Fibroblast of villous mesenchyme (primary cell): ENCODE measurements at regions not wholly inside any gene's neighbourhood (a gene's known extent, or its start where the extent isn't known, plus 50 kb on each side); places are given as distances from the start of the nearest gene placed in this dataset.
A peak's percentile ranks its signal among the peaks of the same experiment; 100 is the strongest.

Source experiments
- DNase-seq: peaks from one replicate; pipeline ENCODE4 v3.0.0-alpha.2; 2010; ENCODE audit warnings: low read depth
- H3K4me3 ChIP-seq: 2 replicates; pipeline ENCODE4 v1.5.1; 2011; ENCODE audit warnings: low read depth, mild to moderate bottlenecking, low read length
- TF ChIP-seq, protein P1 (sequence below): IDR thresholded peaks from 2 replicates; pipeline ENCODE4 v1.5.1; 2012; ENCODE audit warnings: low read depth, mild to moderate bottlenecking, low read length; ENCODE audit not compliant: insufficient read depth

DNA sequence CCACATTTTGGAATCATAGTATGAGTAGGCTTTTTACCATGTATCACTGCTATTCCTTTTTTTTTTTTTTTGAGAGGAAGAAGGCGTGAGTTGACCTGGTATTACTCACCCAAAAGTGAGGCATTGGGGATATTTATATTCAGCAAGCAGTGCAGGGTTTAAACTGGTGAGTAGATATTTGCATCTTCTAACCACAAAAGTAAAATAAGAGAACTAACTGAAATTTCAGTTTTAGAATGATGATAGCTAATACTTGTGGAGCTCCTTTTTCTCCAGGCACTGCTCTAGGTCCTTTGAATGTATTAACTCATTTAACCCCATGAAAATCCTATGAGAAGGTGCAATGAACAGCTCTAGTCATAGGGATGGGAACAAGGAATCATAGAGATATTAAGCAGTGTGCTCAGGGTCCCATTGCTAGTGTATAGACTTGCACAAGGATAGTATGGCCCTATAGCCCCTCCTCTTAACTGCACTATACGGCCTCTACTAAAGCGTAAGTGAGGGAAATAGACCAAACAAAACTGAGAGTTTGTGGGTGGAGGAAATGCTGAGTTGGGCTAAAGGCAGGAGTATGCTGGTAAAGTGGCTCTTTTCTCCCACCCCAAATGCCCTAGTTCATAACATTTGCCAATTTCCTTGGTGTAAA, 104.3 kb upstream of the MAX start:
- DNase-seq: peak; percentile 24
- H3K4me3 ChIP-seq: no peak overlapping the region
- TF ChIP-seq, protein P1, sequence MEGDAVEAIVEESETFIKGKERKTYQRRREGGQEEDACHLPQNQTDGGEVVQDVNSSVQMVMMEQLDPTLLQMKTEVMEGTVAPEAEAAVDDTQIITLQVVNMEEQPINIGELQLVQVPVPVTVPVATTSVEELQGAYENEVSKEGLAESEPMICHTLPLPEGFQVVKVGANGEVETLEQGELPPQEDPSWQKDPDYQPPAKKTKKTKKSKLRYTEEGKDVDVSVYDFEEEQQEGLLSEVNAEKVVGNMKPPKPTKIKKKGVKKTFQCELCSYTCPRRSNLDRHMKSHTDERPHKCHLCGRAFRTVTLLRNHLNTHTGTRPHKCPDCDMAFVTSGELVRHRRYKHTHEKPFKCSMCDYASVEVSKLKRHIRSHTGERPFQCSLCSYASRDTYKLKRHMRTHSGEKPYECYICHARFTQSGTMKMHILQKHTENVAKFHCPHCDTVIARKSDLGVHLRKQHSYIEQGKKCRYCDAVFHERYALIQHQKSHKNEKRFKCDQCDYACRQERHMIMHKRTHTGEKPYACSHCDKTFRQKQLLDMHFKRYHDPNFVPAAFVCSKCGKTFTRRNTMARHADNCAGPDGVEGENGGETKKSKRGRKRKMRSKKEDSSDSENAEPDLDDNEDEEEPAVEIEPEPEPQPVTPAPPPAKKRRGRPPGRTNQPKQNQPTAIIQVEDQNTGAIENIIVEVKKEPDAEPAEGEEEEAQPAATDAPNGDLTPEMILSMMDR: no peak

DNA sequence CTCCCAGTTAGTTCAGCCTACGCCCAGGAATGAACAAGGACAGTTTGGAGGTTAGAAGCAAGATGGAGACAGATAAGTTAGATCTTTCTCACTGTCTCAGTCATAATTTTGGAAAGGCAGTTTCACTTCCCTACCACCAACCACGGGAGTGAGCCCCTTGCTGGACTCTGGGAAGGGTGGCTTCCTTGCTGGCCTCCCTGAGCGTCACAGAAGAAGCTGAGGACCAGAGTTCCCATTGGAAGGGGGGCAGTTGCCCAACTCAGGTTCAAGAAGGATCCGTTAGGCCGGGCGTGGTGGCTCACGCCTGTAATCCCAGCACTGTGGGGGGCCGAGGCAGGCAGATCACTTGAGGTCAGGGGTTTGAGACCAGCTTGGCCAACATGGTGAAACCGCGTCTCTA, 106.2 kb upstream of the MAX start:
- DNase-seq: no peak
- no peak overlapping the region for H3K4me3 ChIP-seq
- TF ChIP-seq, protein P1: no peak

DNA sequence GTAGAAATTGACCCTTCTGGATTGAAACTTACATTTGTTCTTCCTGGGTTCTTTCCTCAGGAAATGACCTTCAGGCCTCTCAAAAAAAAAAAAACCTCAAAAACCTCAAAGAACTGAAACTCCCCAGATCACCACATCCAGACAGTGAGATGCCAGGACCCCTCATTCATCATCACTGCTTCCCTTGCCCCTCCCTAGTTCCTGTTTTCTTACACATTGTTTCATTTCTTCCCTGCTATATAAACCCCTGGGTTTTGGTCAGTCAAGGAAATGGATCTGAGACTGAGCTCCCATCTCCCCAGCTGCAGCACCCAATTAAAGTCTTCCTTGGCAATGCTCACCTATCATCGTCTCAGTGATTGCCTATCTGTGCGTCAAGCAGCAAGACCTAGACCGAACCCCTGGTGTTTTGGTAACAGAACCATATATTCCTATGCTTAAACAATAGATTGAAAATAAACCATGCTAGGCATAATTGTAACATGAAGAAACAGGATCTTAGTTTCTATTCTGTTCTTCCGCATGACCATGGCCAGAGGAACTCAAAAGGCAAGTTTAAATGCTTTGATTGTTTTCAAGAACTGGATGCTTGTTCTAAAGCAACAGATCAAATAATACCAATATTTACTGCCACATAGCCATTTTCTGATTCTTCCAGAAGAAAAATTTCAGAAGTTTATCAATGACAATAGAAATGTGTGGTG, 108.0 kb upstream of the MAX start:
- DNase-seq: peak; percentile 51
- H3K4me3 ChIP-seq: no peak overlapping the region
- TF ChIP-seq, protein P1: no peak

DNA sequence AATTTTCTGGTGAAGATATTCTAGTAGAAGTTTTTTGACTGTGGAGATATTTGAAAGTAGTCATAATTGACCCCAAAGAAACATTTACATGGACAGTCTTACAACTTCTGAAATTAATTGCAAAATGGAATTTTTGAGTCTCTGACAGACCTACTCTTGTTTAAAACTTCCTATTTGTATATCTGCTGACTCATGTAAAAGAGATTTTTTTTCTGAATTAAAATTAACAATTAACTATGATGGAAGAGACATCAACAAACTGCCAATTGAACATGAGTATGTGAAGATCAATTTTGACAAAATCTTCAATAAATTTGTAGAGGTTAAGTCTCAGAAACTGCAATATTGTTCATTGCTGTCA, 108.5 kb upstream of the MAX start:
- H3K4me3 ChIP-seq: no peak overlapping the region
- peak; percentile 16 for DNase-seq
- TF ChIP-seq, protein P1: no peak

DNA sequence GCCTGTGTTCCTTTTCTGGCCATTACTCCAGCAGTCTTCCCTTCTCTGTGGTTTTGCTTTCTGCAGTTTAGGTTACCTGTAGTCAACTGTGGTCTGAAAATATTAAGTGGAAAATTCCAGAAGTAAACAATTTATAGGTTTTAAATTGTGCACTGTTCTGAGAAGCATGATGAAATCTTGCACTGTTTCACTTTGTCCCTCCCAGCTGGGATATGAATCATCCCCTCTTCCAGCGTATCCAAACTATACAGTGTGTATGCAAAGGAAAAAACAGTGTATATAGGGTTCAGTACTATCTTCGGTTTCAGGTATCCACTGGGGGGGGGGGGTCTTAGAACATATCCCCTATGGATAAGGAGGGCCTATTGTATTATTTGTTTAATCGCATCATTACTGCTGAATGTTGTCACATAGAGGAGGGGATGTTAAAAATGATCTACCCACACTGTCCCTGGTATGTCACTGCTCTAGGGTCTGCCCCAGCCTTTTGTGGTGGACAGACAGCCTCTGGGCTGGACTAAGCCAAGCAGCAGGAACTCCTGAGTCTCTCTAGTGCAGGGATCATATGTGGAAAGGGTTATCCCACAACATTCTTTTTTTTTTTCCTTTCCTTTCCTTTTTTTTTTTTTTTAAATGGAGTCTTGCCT, 109.1 kb upstream of the MAX start:
- H3K4me3 ChIP-seq: no peak overlapping the region
- DNase-seq: peak; percentile 88
- TF ChIP-seq, protein P1: no peak

DNA sequence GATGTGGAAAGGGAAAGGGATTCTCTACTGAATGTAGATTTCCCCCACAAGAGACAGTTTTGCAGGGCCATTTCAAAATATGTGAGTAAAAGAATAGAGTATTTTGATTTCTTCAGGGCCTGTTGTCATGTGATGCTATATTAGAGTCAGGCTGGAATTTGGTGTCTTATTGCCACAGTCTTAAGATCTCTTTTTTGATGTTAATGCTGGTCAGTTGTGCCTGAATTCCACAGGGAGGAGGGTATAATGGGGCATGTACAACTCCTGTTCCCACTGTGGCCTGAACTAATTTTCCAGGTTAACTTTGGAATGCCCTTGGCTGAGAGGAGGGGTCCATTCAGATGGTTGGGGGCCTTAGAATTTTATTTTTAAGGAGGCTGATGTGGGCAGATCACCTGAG, 111.0 kb upstream of the MAX start:
- TF ChIP-seq, protein P1: no peak
- DNase-seq: no peak
- H3K4me3 ChIP-seq: no peak overlapping the region
